H1 (cell line): ENCODE measurements at regions not wholly inside any gene's neighbourhood (a gene's known extent, or its start where the extent isn't known, plus 50 kb on each side); places are given as distances from the start of the nearest gene placed in this dataset.

Experiments used
- CTCF ChIA-PET: fragments of 300-600 bp; sonication (Branson Sonifier 250); formaldehyde crosslinking; loops from one replicate; lab custom pipeline; 2021; ENCODE audit not compliant: partially characterized antibody; lab: Charles Lee
- POLR2A ChIA-PET: fragments of 300-600 bp; sonication (Branson Sonifier 250); formaldehyde crosslinking; loops from one replicate; lab custom pipeline; 2021; ENCODE audit warnings: inconsistent platforms; ENCODE audit not compliant: partially characterized antibody; lab: Charles Lee
- DNase-seq, 2 experiments: peaks; one replicate each; pipeline versions ENCODE4 v3.0.0 to v3.0.0-alpha.2; 2010 to 2022; ENCODE audit warnings: low spot score in 2 of 2, low read depth in 1 of 2, mixed read lengths in 1 of 2
- FAIRE-seq: peaks from 2 replicates; lab custom pipeline; 2011; peaks lifted over from hg19 to GRCh38; lab: Jason Lieb, UNC
- H2AFZ ChIP-seq: 2 replicates; pipeline ENCODE4 v1.8.1; 2012; ENCODE audit warnings: low read length, inconsistent platforms
- H2AK5ac ChIP-seq: 2 replicates; pipeline ENCODE4 v1.6.1; 2013; ENCODE audit warnings: low read depth, low read length
- H2BK120ac ChIP-seq: replicated peaks from 2 replicates; pipeline ENCODE3; 2013; ENCODE audit warnings: low read depth, low read length, inconsistent platforms
- H2BK12ac ChIP-seq: 2 replicates; pipeline ENCODE4 v1.6.1; 2013; ENCODE audit warnings: low read depth, low read length
- H2BK15ac ChIP-seq: 2 replicates; pipeline ENCODE4 v1.6.1; 2013; ENCODE audit warnings: low read length
- H2BK20ac ChIP-seq: 2 replicates; pipeline ENCODE4 v1.6.1; 2013; ENCODE audit warnings: low read length
- H2BK5ac ChIP-seq: 2 replicates; pipeline ENCODE4 v1.6.1; 2013; ENCODE audit warnings: low read depth, low read length
- H3K14ac ChIP-seq: 2 replicates; pipeline ENCODE4 v1.6.1; 2013; ENCODE audit warnings: inconsistent platforms; ENCODE audit not compliant: insufficient read length
- H3K18ac ChIP-seq: 2 replicates; pipeline ENCODE4 v1.6.1; 2013; ENCODE audit warnings: low read length; ENCODE audit errors: extremely low read depth
- H3K23ac ChIP-seq: 2 replicates; pipeline ENCODE4 v1.6.1; 2013; ENCODE audit warnings: inconsistent platforms; ENCODE audit not compliant: insufficient read length
- H3K23me2 ChIP-seq: 2 replicates; pipeline ENCODE4 v1.6.1; 2013; ENCODE audit warnings: low read depth, low read length
- H3K27ac ChIP-seq: 2 replicates; pipeline ENCODE4 v1.6.1; 2011; ENCODE audit warnings: low read depth, low read length, inconsistent platforms
- H3K27me3 ChIP-seq, 4 experiments: replicated peaks in 1 of 4; 1 replicate in 1 of 4; 2 replicates in 3 of 4; pipeline versions ENCODE4 v1.6.1 to v1.8.1; 2011 to 2013; ENCODE audit warnings: low read length in 3 of 4, mild to moderate bottlenecking in 3 of 4, inconsistent platforms in 2 of 4, mixed read lengths in 2 of 4, moderate library complexity in 1 of 4; ENCODE audit not compliant: control insufficient read depth in 3 of 4, insufficient read depth in 3 of 4; ENCODE audit errors: extremely low read depth in 1 of 4
- H3K36me3 ChIP-seq, 4 experiments: 2 replicates each; pipeline versions ENCODE4 v1.6.1 to v1.8.1; 2011 to 2013; ENCODE audit warnings: mild to moderate bottlenecking in 4 of 4, low read length in 3 of 4, moderate library complexity in 2 of 4, control low read depth in 1 of 4, inconsistent platforms in 1 of 4; ENCODE audit not compliant: insufficient read depth in 4 of 4, control insufficient read depth in 2 of 4
- H3K4ac ChIP-seq: replicated peaks from 2 replicates; pipeline ENCODE3; 2013; ENCODE audit warnings: low read length, low read depth, mixed read lengths, inconsistent platforms; ENCODE audit not compliant: insufficient read length
- H3K4me1 ChIP-seq, 4 experiments: replicated peaks in 1 of 4; 1 replicate in 1 of 4; 2 replicates in 3 of 4; pipeline versions ENCODE4 v1.6.1 to v1.8.1; 2011 to 2013; ENCODE audit warnings: low read length in 3 of 4, inconsistent platforms in 2 of 4, mixed read lengths in 1 of 4; ENCODE audit not compliant: insufficient read depth in 4 of 4, control insufficient read depth in 3 of 4
- H3K4me2 ChIP-seq, 2 experiments: 2 replicates each; pipeline versions ENCODE4 v1.6.1 to v1.8.1; 2011 to 2013; ENCODE audit warnings: low read depth in 2 of 2, low read length in 2 of 2, control low read depth in 1 of 2, inconsistent platforms in 1 of 2, mild to moderate bottlenecking in 1 of 2; ENCODE audit not compliant: insufficient read depth in 1 of 2
- H3K4me3 ChIP-seq, 4 experiments: fragments of 200-600, 300-600 bp in 1 of 4; sonication (generic), shearing (Covaris generic), sonication (Bioruptor Twin) in 1 of 4; 2 replicates each; pipeline versions ENCODE4 v1.5.1 to v1.8.1; 2011 to 2016; ENCODE audit warnings: low read length in 4 of 4, low read depth in 3 of 4, control low read depth in 2 of 4, inconsistent platforms in 2 of 4, mild to moderate bottlenecking in 2 of 4, mixed read lengths in 1 of 4, moderate library complexity in 1 of 4; ENCODE audit not compliant: insufficient read depth in 2 of 4; ENCODE audit errors: extremely low read depth in 1 of 4
- H3K56ac ChIP-seq: replicated peaks from 2 replicates; pipeline ENCODE3; 2013; ENCODE audit warnings: low read depth, mild to moderate bottlenecking, mixed read lengths, low read length, inconsistent platforms; ENCODE audit not compliant: insufficient read length
- H3K79me1 ChIP-seq: 2 replicates; pipeline ENCODE4 v1.6.1; 2013; ENCODE audit warnings: low read depth, low read length, control low read depth
- H3K79me2 ChIP-seq, 2 experiments: 2 replicates each; pipeline versions ENCODE4 v1.6.1 to v1.8.1; 2012 to 2013; ENCODE audit warnings: low read length in 2 of 2, mild to moderate bottlenecking in 2 of 2, inconsistent platforms in 1 of 2; ENCODE audit not compliant: insufficient read depth in 2 of 2, control insufficient read depth in 1 of 2
- H3K9ac ChIP-seq, 4 experiments: replicated peaks in 1 of 4; 1 replicate in 1 of 4; 2 replicates in 3 of 4; pipeline versions ENCODE4 v1.6.1 to v1.8.1; 2011 to 2013; ENCODE audit warnings: low read depth in 3 of 4, low read length in 3 of 4, control low read depth in 2 of 4, mild to moderate bottlenecking in 2 of 4, moderate library complexity in 2 of 4, inconsistent platforms in 1 of 4; ENCODE audit errors: extremely low read depth in 1 of 4
- H3K9me3 ChIP-seq, 2 experiments: 2 replicates each; pipeline versions ENCODE4 v1.6.1 to v1.8.1; 2012 to 2013; ENCODE audit warnings: mild to moderate bottlenecking in 2 of 2, moderate library complexity in 2 of 2, control low read depth in 1 of 2, inconsistent platforms in 1 of 2, low read depth in 1 of 2, low read length in 1 of 2, mixed read lengths in 1 of 2; ENCODE audit not compliant: insufficient read depth in 2 of 2
- H4K20me1 ChIP-seq, 2 experiments: replicated peaks in 1 of 2; 2 replicates each; pipeline versions ENCODE3 to v1.8.1; 2011 to 2013; ENCODE audit warnings: inconsistent platforms in 2 of 2, low read length in 2 of 2, mild to moderate bottlenecking in 1 of 2; ENCODE audit not compliant: insufficient read depth in 2 of 2, control insufficient read depth in 1 of 2
- H4K5ac ChIP-seq: 2 replicates; pipeline ENCODE4 v1.6.1; 2013; ENCODE audit warnings: low read length, low read depth, mixed read lengths, inconsistent platforms; ENCODE audit not compliant: insufficient read length
- H4K8ac ChIP-seq: 2 replicates; pipeline ENCODE4 v1.8.0; 2013; ENCODE audit warnings: mild to moderate bottlenecking, moderate library complexity, low read length, inconsistent platforms; ENCODE audit not compliant: insufficient read depth; ENCODE audit errors: extremely low read depth
- H4K91ac ChIP-seq: replicated peaks from 2 replicates; pipeline ENCODE3; 2013; ENCODE audit warnings: low read length, mixed read lengths, inconsistent platforms; ENCODE audit not compliant: insufficient read length
- ATF2 ChIP-seq: IDR thresholded peaks from 2 replicates; pipeline ENCODE4 v1.6.1; 2012; ENCODE audit warnings: low read length, inconsistent platforms
- ATF3 ChIP-seq: IDR thresholded peaks from 2 replicates; pipeline ENCODE4 v1.6.1; 2011; ENCODE audit warnings: low read depth, mild to moderate bottlenecking, low read length; ENCODE audit not compliant: insufficient read depth
- CBX8 ChIP-seq: fragments of 300-800, 300-1000 bp; sonication (generic); IDR thresholded peaks from 2 replicates; pipeline ENCODE4 v1.7.1; 2016; ENCODE audit warnings: low read depth, low read length, borderline replicate concordance
- CHD1 ChIP-seq: IDR thresholded peaks from 2 replicates; pipeline ENCODE4 v1.6.1; 2012; ENCODE audit warnings: low read depth, low read length, improper control_type of control experiment
- CTCF ChIP-seq, 3 experiments: IDR thresholded peaks; 1 replicate in 2 of 3; 2 replicates in 1 of 3; pipeline versions ENCODE4 v1.5.1 to v1.6.1; 2011; ENCODE audit warnings: low read length in 3 of 3, mild to moderate bottlenecking in 3 of 3, inconsistent platforms in 2 of 3, low read depth in 1 of 3, moderate library complexity in 1 of 3; ENCODE audit not compliant: insufficient read depth in 1 of 3; ENCODE audit errors: control extremely low read depth in 1 of 3
- E2F6 ChIP-seq: IDR thresholded peaks from 2 replicates; pipeline ENCODE4 v1.6.1; 2012; ENCODE audit warnings: inconsistent platforms
- GABPA ChIP-seq: IDR thresholded peaks from 2 replicates; pipeline ENCODE4 v1.6.1; 2011; ENCODE audit warnings: mild to moderate bottlenecking, low read length, moderate library complexity, borderline replicate concordance; ENCODE audit not compliant: insufficient read depth
- SIX5 ChIP-seq: IDR thresholded peaks from 2 replicates; pipeline ENCODE4 v1.6.1; 2011; ENCODE audit warnings: mild to moderate bottlenecking, low read depth, low read length
- SP1 ChIP-seq: IDR thresholded peaks from 2 replicates; pipeline ENCODE4 v1.6.1; 2011; ENCODE audit warnings: low read depth, low read length
- SP4 ChIP-seq: IDR thresholded peaks from 2 replicates; pipeline ENCODE4 v1.6.1; 2012; ENCODE audit warnings: low read length, inconsistent platforms
- WGBS, 2 experiments: shearing (Covaris generic) in 1 of 2; methylation state at CpG; one replicate each; pipeline versions ENCODE4 v1.1.6 to v1.1.7; 2013 to 2015; ENCODE audit warnings: low lambda C conversion rate in 2 of 2, mixed read lengths in 2 of 2, inconsistent platforms in 1 of 2, low coverage in 1 of 2, missing lambda C conversion rate in 1 of 2; ENCODE audit not compliant: insufficient replicate concordance in 2 of 2, insufficient coverage in 1 of 2, insufficient read length in 1 of 2; ENCODE audit errors: extremely low coverage in 1 of 2, missing lambda C conversion rate in 1 of 2; 5-methylcytosine and 5-hydroxymethylcytosine counted together

- Histone ChIP-seq H2BK120ac (no peak overlapping the region), H3K56ac (no peak overlapping the region), H3K14ac (no peak overlapping the region), H3K27me3 (no peaks in the 10 kb centered on the region), H3K4me3 (no peak overlapping the region), H2AK5ac (no peak overlapping the region), H3K9ac (no peak overlapping the region), H2BK12ac (no peak overlapping the region), H3K9me3 (no peaks in the 10 kb centered on the region), H2BK15ac (no peak overlapping the region), H3K4me1 (no peaks in the 10 kb centered on the region), H2AFZ (no peak overlapping the region), H4K91ac (no peak overlapping the region), H4K20me1 (no peaks in the 10 kb centered on the region), H4K8ac (no peak overlapping the region), H3K18ac (no peak overlapping the region), H3K4me2 (no peak overlapping the region), H2BK5ac (no peak overlapping the region), H3K4ac (no peak overlapping the region), H3K23ac (no peak overlapping the region), H3K23me2 (no peaks in the 10 kb centered on the region), H3K27ac (no peak overlapping the region), H3K36me3 (no peaks in the 10 kb centered on the region), H3K79me1 (no peaks in the 10 kb centered on the region), H3K79me2 (no peaks in the 10 kb centered on the region), H2BK20ac (no peak overlapping the region), H4K5ac (no peak overlapping the region)
- WGBS, 2 experiments, result 94% methylated on average over 2 of the region's 2 CpGs; no CpG with 5 or more reads in 1 of the 2 experiments
- FAIRE-seq (no peak), DNase-seq (no peak)
- CTCF ChIA-PET, result no interaction called here
- POLR2A ChIA-PET, result no interaction called here
- no peak for TF ChIP-seq SP4
- TF ChIP-seq SIX5, result no peak
- no peak for TF ChIP-seq ATF2
- TF ChIP-seq CTCF (IDR thresholded peaks at IDR 0.05; ENCODE audit: control extremely low read depth in 1 of 3, insufficient read depth in 1 of 3, low read depth in 1 of 3, low read length in 3 of 3), result no peak
- TF ChIP-seq SP1, result no peak
- TF ChIP-seq CHD1, result no peak
- no peak for TF ChIP-seq E2F6
- no peak for TF ChIP-seq CBX8
- no peak for TF ChIP-seq ATF3
- TF ChIP-seq GABPA, result no peak
These were observed 776.0 kb downstream of the GLUD2 start for GRCh38 chrX:121823406-121823805.
